ENCODE measurements at regions not wholly inside any gene's neighbourhood (a gene's known extent, or its start where the extent isn't known, plus 50 kb on each side); places are given as distances from the start of the nearest gene placed in this dataset.

GRCh38 chr14:101476258-101476915 is 84.9 kb upstream of the DIO3 start:
- POLR2A ChIA-PET, result no interaction called here
- H3K9ac ChIP-seq (replicated peaks; ENCODE audit: extremely low read depth, insufficient read depth, low read length), result no peak overlapping the region
- no peak for FAIRE-seq
- no peaks in the 10 kb centered on the region for H4K20me1 ChIP-seq (replicated peaks; ENCODE audit: control insufficient read depth, extremely low read depth, insufficient read depth, low read length)
- TF ChIP-seq POLR2A (IDR thresholded peaks at IDR 0.05; ENCODE audit: low read depth, low read length) (no peak), MYC (IDR thresholded peaks at IDR 0.05; ENCODE audit: low read depth, low read length) (no peak), POLR2AphosphoS5 (IDR thresholded peaks at IDR 0.05; ENCODE audit: insufficient read depth, low read depth, low read length) (no peak), GATA2 (IDR thresholded peaks at IDR 0.05; ENCODE audit: insufficient read depth, insufficient read length, low read depth, low read length) (no peak), CTCF (IDR thresholded peaks at IDR 0.05; ENCODE audit: extremely low read depth in 1 of 2, insufficient read depth in 1 of 2, low read depth in 1 of 2, low read length in 2 of 2) (no peak), EZH2 (IDR thresholded peaks at IDR 0.05; ENCODE audit: borderline replicate concordance, low read depth, low read length, severe bottlenecking) (no peak), JUN (IDR thresholded peaks at IDR 0.05; ENCODE audit: borderline replicate concordance, insufficient read depth, insufficient read length, low read depth) (no peak), FOS (IDR thresholded peaks at IDR 0.05; ENCODE audit: borderline replicate concordance, insufficient read depth, low read length) (no peak), MAX (IDR thresholded peaks at IDR 0.05; ENCODE audit: insufficient read depth, insufficient read length) (no peak)
- no TSS peak for BruUV-seq (replicated peaks)
- H3K79me2 ChIP-seq (ENCODE audit: control insufficient read depth, insufficient read depth, low read length), result no peaks in the 10 kb centered on the region
- no peak for DNase-seq (ENCODE audit: low read depth, low spot score)
- intact Hi-C loops (cut with micrococcal nuclease) (no loop called here), dilution Hi-C loops (cut with MboI; ENCODE audit: extremely low pct_ligation_motif_present, low sequenced_read_pairs) (no loop called here)
- no peak overlapping the region for H3K4me2 ChIP-seq (ENCODE audit: insufficient read depth, low read length)
- H2AFZ ChIP-seq (ENCODE audit: low read depth, low read length), result no peak overlapping the region
- no peaks in the 10 kb centered on the region for H3K36me3 ChIP-seq (ENCODE audit: control insufficient read depth in 2 of 2, extremely low read depth in 1 of 2, insufficient read depth in 2 of 2, low read length in 2 of 2)
- H3K9me1 ChIP-seq (replicated peaks; ENCODE audit: control insufficient read depth, extremely low read depth, insufficient read depth, low read length), result no peaks in the 10 kb centered on the region
- H3K27ac ChIP-seq (ENCODE audit: insufficient read depth, low read depth, low read length), result no peak overlapping the region
- H3K27me3 ChIP-seq (ENCODE audit: control insufficient read depth in 2 of 2, insufficient read depth in 2 of 2, low read length in 2 of 2), result no peaks in the 10 kb centered on the region
- no peaks in the 10 kb centered on the region for H3K9me3 ChIP-seq (replicated peaks; ENCODE audit: control insufficient read depth, insufficient read depth, low read length)
- H3K4me1 ChIP-seq (ENCODE audit: control insufficient read depth, extremely low read depth, insufficient read depth, low read length), result no peaks in the 10 kb centered on the region
- no peak overlapping the region for H3K4me3 ChIP-seq (replicated peaks in 1 of 3; ENCODE audit: insufficient read depth in 1 of 3, low read depth in 1 of 3, low read length in 3 of 3)
- CTCF ChIA-PET, result no interaction called here

All from endothelial cell of umbilical vein (primary cell).